ENCODE measurements at regions not wholly inside any gene's neighbourhood (a gene's known extent, or its start where the extent isn't known, plus 50 kb on each side); places are given as distances from the start of the nearest gene placed in this dataset.

GRCh38 chr5:98993512-98993911 lies 64.7 kb upstream of the CHD1 start:
- TF ChIP-seq CTCF (IDR thresholded peaks at IDR 0.05; ENCODE audit: low read length) (no peak), EZH2 (optimal IDR thresholded peaks at IDR 0.05; ENCODE audit: low read depth, low read length) (no peak)

All from MM.1S (cell line).